Amniotic epithelial cell (primary cell): ENCODE measurements at regions not wholly inside any gene's neighbourhood (a gene's known extent, or its start where the extent isn't known, plus 50 kb on each side); places are given as distances from the start of the nearest gene placed in this dataset.

Experiments
- DNase-seq: peaks from one replicate; pipeline ENCODE4 v3.0.0-alpha.2; 2010; ENCODE audit warnings: low read depth

- no peak for DNase-seq
Observed at GRCh38 chr2:238599549-238600505, 173.1 kb downstream of the ASB1 start.

- no peak for DNase-seq
Observed at GRCh38 chr2:238600506-238601432, 174.0 kb downstream of the ASB1 start.

GRCh38 chr2:238601433-238602222 is 174.9 kb downstream of the ASB1 start:
- DNase-seq = peak; percentile 52

- DNase-seq = peak; percentile 29
Observed at GRCh38 chr2:238602223-238602960, 175.7 kb downstream of the ASB1 start.

- no peak for DNase-seq
Observed at GRCh38 chr2:238603596-238603995, 176.9 kb downstream of the ASB1 start.

- no peak for DNase-seq
Observed at GRCh38 chr2:238606311-238606710, 179.6 kb downstream of the ASB1 start.

GRCh38 chr2:238613610-238614009 is 186.9 kb downstream of the ASB1 start:
- DNase-seq = no peak

GRCh38 chr2:238614376-238614775 is 187.6 kb downstream of the ASB1 start:
- DNase-seq = no peak

- no peak for DNase-seq
Observed at GRCh38 chr2:238615187-238615586, 188.5 kb downstream of the ASB1 start.

GRCh38 chr2:238616681-238617080 is 190.0 kb downstream of the ASB1 start:
- no peak for DNase-seq

- DNase-seq = peak; percentile 66
Observed at GRCh38 chr2:238618494-238619283, 192.0 kb downstream of the ASB1 start.

- no peak for DNase-seq
Observed at GRCh38 chr2:238627899-238628298, 201.2 kb downstream of the ASB1 start.

- no peak for DNase-seq
Observed at GRCh38 chr2:238629064-238629463, 202.3 kb downstream of the ASB1 start.

- DNase-seq = no peak
Observed at GRCh38 chr2:238631491-238632180, 204.9 kb downstream of the ASB1 start.

- DNase-seq = no peak
Observed at GRCh38 chr2:238632181-238633060, 205.7 kb downstream of the ASB1 start.

- no peak for DNase-seq
Observed at GRCh38 chr2:238633426-238634328, 206.9 kb downstream of the ASB1 start.

GRCh38 chr2:238634701-238635357 is 208.1 kb downstream of the ASB1 start:
- DNase-seq = no peak
